ENCODE measurements at regions not wholly inside any gene's neighbourhood (a gene's known extent, or its start where the extent isn't known, plus 50 kb on each side); places are given as distances from the start of the nearest gene placed in this dataset.

GRCh38 chr2:123811846-123812245, 213.2 kb upstream of the CNTNAP5 start:
- H3K9me3 ChIP-seq = no peaks in the 10 kb centered on the region
- no peak overlapping the region for H3K4me3 ChIP-seq (ENCODE audit: low read depth in 1 of 2, low read length in 1 of 2)
- no peak for TF ChIP-seq CTCF (IDR thresholded peaks at IDR 0.05)
- no peaks in the 10 kb centered on the region for H3K36me3 ChIP-seq
- H3K27me3 ChIP-seq = no peaks in the 10 kb centered on the region
- H3K27ac ChIP-seq = no peak overlapping the region
- no peaks in the 10 kb centered on the region for H3K4me1 ChIP-seq (ENCODE audit: control insufficient read depth in 1 of 2, insufficient read depth in 1 of 2, low read depth in 1 of 2, low read length in 1 of 2)

- H3K27me3 ChIP-seq = no peaks in the 10 kb centered on the region
- no peaks in the 10 kb centered on the region for H3K36me3 ChIP-seq
- H3K9me3 ChIP-seq = no peaks in the 10 kb centered on the region
- H3K4me3 ChIP-seq (ENCODE audit: low read depth in 1 of 2, low read length in 1 of 2) = no peak overlapping the region
- no peak overlapping the region for H3K27ac ChIP-seq
- no peak for TF ChIP-seq CTCF (IDR thresholded peaks at IDR 0.05)
- H3K4me1 ChIP-seq (ENCODE audit: control insufficient read depth in 1 of 2, insufficient read depth in 1 of 2, low read depth in 1 of 2, low read length in 1 of 2) = no peaks in the 10 kb centered on the region
Measured at GRCh38 chr2:123816203-123816602, 208.9 kb upstream of the CNTNAP5 start.

GRCh38 chr2:123816928-123817327, 208.2 kb upstream of the CNTNAP5 start:
- no peaks in the 10 kb centered on the region for H3K4me1 ChIP-seq (ENCODE audit: control insufficient read depth in 1 of 2, insufficient read depth in 1 of 2, low read depth in 1 of 2, low read length in 1 of 2)
- H3K4me3 ChIP-seq (ENCODE audit: low read depth in 1 of 2, low read length in 1 of 2) = no peak overlapping the region
- H3K9me3 ChIP-seq = no peaks in the 10 kb centered on the region
- H3K27ac ChIP-seq = no peak overlapping the region
- TF ChIP-seq CTCF (IDR thresholded peaks at IDR 0.05) = no peak
- H3K27me3 ChIP-seq = no peaks in the 10 kb centered on the region
- H3K36me3 ChIP-seq = no peaks in the 10 kb centered on the region

GRCh38 chr2:123826729-123827271, 198.3 kb upstream of the CNTNAP5 start:
- no peaks in the 10 kb centered on the region for H3K4me1 ChIP-seq (ENCODE audit: control insufficient read depth in 1 of 2, insufficient read depth in 1 of 2, low read depth in 1 of 2, low read length in 1 of 2)

GRCh38 chr2:123839326-123839725, 185.8 kb upstream of the CNTNAP5 start:
- H3K4me3 ChIP-seq (ENCODE audit: low read depth in 1 of 2, low read length in 1 of 2) = no peak overlapping the region
- no peaks in the 10 kb centered on the region for H3K9me3 ChIP-seq
- TF ChIP-seq CTCF (IDR thresholded peaks at IDR 0.05) = no peak
- H3K27ac ChIP-seq = no peak overlapping the region
- no peaks in the 10 kb centered on the region for H3K36me3 ChIP-seq
- H3K4me1 ChIP-seq (ENCODE audit: control insufficient read depth in 1 of 2, insufficient read depth in 1 of 2, low read depth in 1 of 2, low read length in 1 of 2) = no peaks in the 10 kb centered on the region
- H3K27me3 ChIP-seq = no peaks in the 10 kb centered on the region

More at GRCh38 chr2:123826729-123827271, 198.3 kb upstream of the CNTNAP5 start:
- Histone ChIP-seq H3K36me3 (no peaks in the 10 kb centered on the region), H3K4me3 (ENCODE audit: low read depth in 1 of 2, low read length in 1 of 2) (no peak overlapping the region), H3K27me3 (no peaks in the 10 kb centered on the region), H3K9me3 (no peaks in the 10 kb centered on the region), H3K27ac (no peak overlapping the region)
- TF ChIP-seq CTCF (IDR thresholded peaks at IDR 0.05) = no peak

- no peak for TF ChIP-seq CTCF (IDR thresholded peaks at IDR 0.05)
- H3K9me3 ChIP-seq = no peaks in the 10 kb centered on the region
Measured at GRCh38 chr2:123840016-123840415, 185.1 kb upstream of the CNTNAP5 start.

More at GRCh38 chr2:123840016-123840415, 185.1 kb upstream of the CNTNAP5 start:
- Histone ChIP-seq H3K27me3 (no peaks in the 10 kb centered on the region), H3K4me3 (ENCODE audit: low read depth in 1 of 2, low read length in 1 of 2) (no peak overlapping the region), H3K27ac (no peak overlapping the region), H3K4me1 (ENCODE audit: control insufficient read depth in 1 of 2, insufficient read depth in 1 of 2, low read depth in 1 of 2, low read length in 1 of 2) (no peaks in the 10 kb centered on the region), H3K36me3 (no peaks in the 10 kb centered on the region)
